ENCODE measurements at regions not wholly inside any gene's neighbourhood (a gene's known extent, or its start where the extent isn't known, plus 50 kb on each side); places are given as distances from the start of the nearest gene placed in this dataset.

GRCh38 chr14:43147485-43147884, 1359.6 kb downstream of the FSCB start:
- no peak overlapping the region for H3K4me3 Mint-ChIP-seq
- no peaks in the 10 kb centered on the region for H3K36me3 Mint-ChIP-seq (ENCODE audit: low read depth)
- peaks cover 15% of the 10 kb centered on the region for H3K9me3 Mint-ChIP-seq
- no peak for TF ChIP-seq CTCF (IDR thresholded peaks at IDR 0.05)
- DNase-seq = no peak
- no peak overlapping the region for H3K27ac Mint-ChIP-seq
- no peaks in the 10 kb centered on the region for H3K4me1 Mint-ChIP-seq (ENCODE audit: low read depth)
- no peaks in the 10 kb centered on the region; the same call in 1 of the 2 replicates for H3K27me3 Mint-ChIP-seq (ENCODE audit: insufficient read depth)

- no peaks in the 10 kb centered on the region for H3K36me3 Mint-ChIP-seq (ENCODE audit: low read depth)
- DNase-seq = no peak
- peaks cover 22% of the 10 kb centered on the region for H3K9me3 Mint-ChIP-seq
- no peak overlapping the region for H3K4me3 Mint-ChIP-seq
- no peaks in the 10 kb centered on the region; the same call in 1 of the 2 replicates for H3K27me3 Mint-ChIP-seq (ENCODE audit: insufficient read depth)
- no peak for TF ChIP-seq CTCF (IDR thresholded peaks at IDR 0.05)
- no peaks in the 10 kb centered on the region for H3K4me1 Mint-ChIP-seq (ENCODE audit: low read depth)
- no peak overlapping the region for H3K27ac Mint-ChIP-seq
Observed at GRCh38 chr14:43145361-43145760, 1361.7 kb downstream of the FSCB start.

- Mint-ChIP-seq H3K36me3 (ENCODE audit: low read depth) (no peaks in the 10 kb centered on the region), H3K4me1 (ENCODE audit: low read depth) (no peaks in the 10 kb centered on the region), H3K9me3 (peaks cover 33% of the 10 kb centered on the region), H3K27me3 (ENCODE audit: insufficient read depth) (no peaks in the 10 kb centered on the region; the same call in 1 of the 2 replicates), H3K4me3 (no peak overlapping the region), H3K27ac (no peak overlapping the region)
- DNase-seq = no peak
- no peak for TF ChIP-seq CTCF (IDR thresholded peaks at IDR 0.05)
Observed at GRCh38 chr14:43143106-43143505, 1364.0 kb downstream of the FSCB start.

GRCh38 chr14:43141636-43142191, 1365.4 kb downstream of the FSCB start:
- H3K36me3 Mint-ChIP-seq (ENCODE audit: low read depth) = no peaks in the 10 kb centered on the region
- TF ChIP-seq CTCF (IDR thresholded peaks at IDR 0.05) = no peak
- no peak overlapping the region for H3K27ac Mint-ChIP-seq
- peaks cover 29% of the 10 kb centered on the region for H3K9me3 Mint-ChIP-seq
- H3K4me1 Mint-ChIP-seq (ENCODE audit: low read depth) = no peaks in the 10 kb centered on the region
- DNase-seq = no peak
- no peak overlapping the region for H3K4me3 Mint-ChIP-seq
- H3K27me3 Mint-ChIP-seq (ENCODE audit: insufficient read depth) = no peaks in the 10 kb centered on the region; the same call in 1 of the 2 replicates

DNA sequence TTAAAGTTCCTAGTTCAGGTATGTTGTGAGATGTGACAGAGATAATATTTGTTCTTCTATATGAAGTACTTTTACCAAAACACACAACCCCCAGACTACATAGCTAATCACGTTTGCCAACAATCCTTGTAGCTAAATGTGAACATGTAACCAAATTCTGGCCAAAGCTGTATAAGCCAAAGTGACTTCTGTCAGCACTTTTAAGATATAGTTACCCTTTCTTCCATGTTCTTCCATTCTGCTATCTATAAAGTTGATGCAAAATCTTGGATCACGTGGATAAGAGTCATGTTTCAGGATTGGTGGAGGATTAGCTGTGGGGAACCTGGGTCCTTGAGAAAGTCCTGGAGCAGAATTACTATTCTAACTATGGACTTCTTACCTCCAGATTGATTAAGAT, 1366.6 kb downstream of the FSCB start:
- H3K27me3 Mint-ChIP-seq (ENCODE audit: insufficient read depth) = no peaks in the 10 kb centered on the region; the same call in 1 of the 2 replicates
- no peak overlapping the region for H3K4me3 Mint-ChIP-seq
- TF ChIP-seq CTCF (IDR thresholded peaks at IDR 0.05) = no peak
- no peak overlapping the region for H3K27ac Mint-ChIP-seq
- no peak for DNase-seq
- peaks cover 37% of the 10 kb centered on the region for H3K9me3 Mint-ChIP-seq
- H3K4me1 Mint-ChIP-seq (ENCODE audit: low read depth) = no peaks in the 10 kb centered on the region
- H3K36me3 Mint-ChIP-seq (ENCODE audit: low read depth) = 0 out of 2 replicates have a peak, but pooled peaks cover 4% of the 10 kb centered on the region

Measured in HFFc6 (cell line).